GM23338 (cell line): ENCODE measurements at regions not wholly inside any gene's neighbourhood (a gene's known extent, or its start where the extent isn't known, plus 50 kb on each side); places are given as distances from the start of the nearest gene placed in this dataset.

Experiments
- ATAC-seq: fragments of 200-7000 bp; cut with Tn5 transposase; 3 replicates; pipeline ENCODE4 v1.9.1; 2020
- DNase-seq: peaks from one replicate; pipeline ENCODE4 v3.0.0-alpha.2; 2015; ENCODE audit warnings: low spot score
- H2AFZ ChIP-seq: fragments of 200-600 bp; sonication (generic); 2 replicates; pipeline ENCODE4 v1.8.0; 2016; ENCODE audit warnings: antibody characterized with exemption, mild to moderate bottlenecking, moderate library complexity
- H3F3A ChIP-seq: fragments of 200-600 bp; sonication (generic); replicated peaks from 2 replicates; pipeline ENCODE4 v1.8.0; 2017; ENCODE audit warnings: antibody characterized with exemption, mixed run types, low read depth
- H3K27ac ChIP-seq: fragments of 200-600 bp; sonication (generic); 2 replicates; pipeline ENCODE4 v1.6.1; 2016; ENCODE audit warnings: low read depth
- H3K27me3 ChIP-seq: fragments of 200-600 bp; sonication (generic); 2 replicates; pipeline ENCODE4 v1.8.0; 2016; ENCODE audit warnings: mild to moderate bottlenecking, mixed run types, moderate library complexity; ENCODE audit not compliant: insufficient read depth
- H3K36me3 ChIP-seq: fragments of 200-600 bp; sonication (generic); 2 replicates; pipeline ENCODE4 v1.8.0; 2016; ENCODE audit warnings: mild to moderate bottlenecking; ENCODE audit not compliant: insufficient read depth
- H3K4me1 ChIP-seq: fragments of 200-600 bp; sonication (generic); 2 replicates; pipeline ENCODE4 v1.8.0; 2016; ENCODE audit warnings: mild to moderate bottlenecking, moderate library complexity; ENCODE audit not compliant: insufficient read depth
- H3K4me2 ChIP-seq: fragments of 200-600 bp; sonication (generic); 2 replicates; pipeline ENCODE4 v1.7.1; 2017; ENCODE audit warnings: mixed run types
- H3K4me3 ChIP-seq: fragments of 200-600 bp; sonication (generic); 2 replicates; pipeline ENCODE4 v1.6.1; 2016; ENCODE audit warnings: mixed run types
- H3K79me2 ChIP-seq: fragments of 200-600 bp; sonication (generic); replicated peaks from 2 replicates; pipeline ENCODE4 v1.8.0; 2017; ENCODE audit warnings: mild to moderate bottlenecking; ENCODE audit not compliant: insufficient read depth
- H3K9me2 ChIP-seq: fragments of 200-600 bp; sonication (generic); 2 replicates; pipeline ENCODE4 v1.8.0; 2017; ENCODE audit not compliant: insufficient read depth
- H4K20me1 ChIP-seq: fragments of 200-600 bp; sonication (generic); replicated peaks from 2 replicates; pipeline ENCODE4 v1.8.0; 2017; ENCODE audit warnings: mild to moderate bottlenecking; ENCODE audit not compliant: insufficient read depth
- H3K27ac Mint-ChIP-seq: 2 replicates; pipeline ENCODE4 v1.8.0; 2020; ENCODE audit warnings: inconsistent platforms, mild to moderate bottlenecking, moderate library complexity, mixed read lengths
- H3K27me3 Mint-ChIP-seq: 3 replicates; pipeline ENCODE4 v1.8.0; 2022; ENCODE audit warnings: low read depth, mild to moderate bottlenecking, moderate library complexity, mixed read lengths, inconsistent platforms; ENCODE audit not compliant: insufficient read depth, poor library complexity
- H3K36me3 Mint-ChIP-seq: 3 replicates; pipeline ENCODE4 v1.8.0; 2021; ENCODE audit warnings: low read depth, mild to moderate bottlenecking, inconsistent platforms, moderate library complexity, mixed read lengths
- H3K4me1 Mint-ChIP-seq: 3 replicates; pipeline ENCODE4 v1.8.0; 2020; ENCODE audit warnings: mild to moderate bottlenecking, inconsistent platforms, mixed read lengths
- H3K4me3 Mint-ChIP-seq: 3 replicates; pipeline ENCODE4 v1.8.0; 2021; ENCODE audit warnings: moderate library complexity, mild to moderate bottlenecking, inconsistent platforms, mixed read lengths
- H3K9me3 Mint-ChIP-seq: 3 replicates; pipeline ENCODE4 v1.8.0; 2020; ENCODE audit warnings: moderate library complexity, mild to moderate bottlenecking, inconsistent platforms, mixed read lengths
- EZH2 ChIP-seq: fragments of 200-600 bp; sonication (generic); IDR thresholded peaks from one replicate; pipeline ENCODE4 v1.8.0; 2017; ENCODE audit warnings: antibody characterized with exemption, mild to moderate bottlenecking, low read depth; ENCODE audit not compliant: unreplicated experiment
- POLR2AphosphoS5 ChIP-seq: IDR thresholded peaks from 2 replicates; pipeline ENCODE4 v1.6.1; 2016; ENCODE audit warnings: antibody characterized with exemption, low read depth
- ZNF114 ChIP-seq: fragments of 250-450 bp; sonication (Bioruptor Pico); IDR thresholded peaks from 2 replicates; pipeline ENCODE4 v1.5.0; 2020; ENCODE audit warnings: mild to moderate bottlenecking, moderate library complexity
- TF ChIP-seq, protein P1 (sequence below), 2 experiments: fragments of 200-600 bp in 1 of 2; sonication (generic) in 1 of 2; conservative IDR thresholded peaks; 2 replicates each; pipeline versions ENCODE4 v1.5.1 to v1.6.1; 2016 to 2017; ENCODE audit warnings: antibody characterized with exemption in 2 of 2, low read depth in 2 of 2, mild to moderate bottlenecking in 2 of 2, moderate library complexity in 1 of 2
- TF ChIP-seq, protein P2 (sequence below): IDR thresholded peaks from one replicate; pipeline ENCODE4 v1.6.1; 2018; ENCODE audit warnings: antibody characterized with exemption; ENCODE audit not compliant: unreplicated experiment
- TF ChIP-seq, protein P3 (sequence below): fragments of 250-450 bp; sonication (Bioruptor Pico); IDR thresholded peaks from 2 replicates; pipeline ENCODE4 v1.5.0; 2020; ENCODE audit warnings: mild to moderate bottlenecking, moderate library complexity

DNA sequence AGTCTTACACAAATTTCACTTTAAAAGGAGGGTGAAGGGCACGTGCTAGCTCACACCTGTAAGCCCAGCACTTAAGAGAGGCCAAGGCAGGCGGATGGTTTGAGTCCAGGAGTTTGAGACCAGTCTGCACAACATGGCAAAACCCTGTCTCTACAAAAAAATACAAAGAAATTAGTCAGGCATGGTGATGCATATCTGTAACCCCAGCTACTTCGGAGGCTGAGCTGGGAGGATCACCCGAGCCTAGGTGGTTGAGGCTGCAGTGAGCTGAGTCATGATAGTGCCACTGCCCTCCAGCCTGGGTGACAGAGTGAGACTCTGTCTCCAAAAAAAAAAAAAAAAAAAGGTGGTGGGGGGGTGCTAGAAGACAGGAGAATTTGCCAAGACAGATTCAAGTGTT is 237.3 kb upstream of the KLF14 start:
- Histone ChIP-seq H3K27me3 (no peaks in the 10 kb centered on the region), H3K36me3 (peaks cover 5% of the 10 kb centered on the region; the same call in 1 of the 2 replicates), H3K4me2 (no peak overlapping the region), H2AFZ (no peak overlapping the region), H4K20me1 (no peaks in the 10 kb centered on the region), H3K9me2 (no peaks in the 10 kb centered on the region), H3K4me1 (no peaks in the 10 kb centered on the region), H3K27ac (peak overlapping the region; percentile 1; the same call in 1 of the 2 replicates), H3K79me2 (0 out of 2 replicates have a peak, but pooled peaks cover 5% of the 10 kb centered on the region), H3K4me3 (no peak overlapping the region), H3F3A (no peaks in the 10 kb centered on the region)
- Mint-ChIP-seq H3K4me1 (no peaks in the 10 kb centered on the region), H3K27ac (peak overlapping the region; percentile 26; the same call in 1 of the 2 replicates), H3K4me3 (no peak overlapping the region), H3K9me3 (peaks cover 20% of the 10 kb centered on the region), H3K36me3 (peaks cover 37% of the 10 kb centered on the region), H3K27me3 (peaks cover 4% of the 10 kb centered on the region)
- DNase-seq (no peak), ATAC-seq (no peak)
- TF ChIP-seq ZNF114 (CRISPR knock-in tag): no peak
- TF ChIP-seq, protein P1, sequence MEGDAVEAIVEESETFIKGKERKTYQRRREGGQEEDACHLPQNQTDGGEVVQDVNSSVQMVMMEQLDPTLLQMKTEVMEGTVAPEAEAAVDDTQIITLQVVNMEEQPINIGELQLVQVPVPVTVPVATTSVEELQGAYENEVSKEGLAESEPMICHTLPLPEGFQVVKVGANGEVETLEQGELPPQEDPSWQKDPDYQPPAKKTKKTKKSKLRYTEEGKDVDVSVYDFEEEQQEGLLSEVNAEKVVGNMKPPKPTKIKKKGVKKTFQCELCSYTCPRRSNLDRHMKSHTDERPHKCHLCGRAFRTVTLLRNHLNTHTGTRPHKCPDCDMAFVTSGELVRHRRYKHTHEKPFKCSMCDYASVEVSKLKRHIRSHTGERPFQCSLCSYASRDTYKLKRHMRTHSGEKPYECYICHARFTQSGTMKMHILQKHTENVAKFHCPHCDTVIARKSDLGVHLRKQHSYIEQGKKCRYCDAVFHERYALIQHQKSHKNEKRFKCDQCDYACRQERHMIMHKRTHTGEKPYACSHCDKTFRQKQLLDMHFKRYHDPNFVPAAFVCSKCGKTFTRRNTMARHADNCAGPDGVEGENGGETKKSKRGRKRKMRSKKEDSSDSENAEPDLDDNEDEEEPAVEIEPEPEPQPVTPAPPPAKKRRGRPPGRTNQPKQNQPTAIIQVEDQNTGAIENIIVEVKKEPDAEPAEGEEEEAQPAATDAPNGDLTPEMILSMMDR (conservative IDR thresholded peaks at IDR 0.05; ENCODE audit: low read depth in 2 of 2): no peak
- TF ChIP-seq EZH2: no peak
- TF ChIP-seq, protein P2, sequence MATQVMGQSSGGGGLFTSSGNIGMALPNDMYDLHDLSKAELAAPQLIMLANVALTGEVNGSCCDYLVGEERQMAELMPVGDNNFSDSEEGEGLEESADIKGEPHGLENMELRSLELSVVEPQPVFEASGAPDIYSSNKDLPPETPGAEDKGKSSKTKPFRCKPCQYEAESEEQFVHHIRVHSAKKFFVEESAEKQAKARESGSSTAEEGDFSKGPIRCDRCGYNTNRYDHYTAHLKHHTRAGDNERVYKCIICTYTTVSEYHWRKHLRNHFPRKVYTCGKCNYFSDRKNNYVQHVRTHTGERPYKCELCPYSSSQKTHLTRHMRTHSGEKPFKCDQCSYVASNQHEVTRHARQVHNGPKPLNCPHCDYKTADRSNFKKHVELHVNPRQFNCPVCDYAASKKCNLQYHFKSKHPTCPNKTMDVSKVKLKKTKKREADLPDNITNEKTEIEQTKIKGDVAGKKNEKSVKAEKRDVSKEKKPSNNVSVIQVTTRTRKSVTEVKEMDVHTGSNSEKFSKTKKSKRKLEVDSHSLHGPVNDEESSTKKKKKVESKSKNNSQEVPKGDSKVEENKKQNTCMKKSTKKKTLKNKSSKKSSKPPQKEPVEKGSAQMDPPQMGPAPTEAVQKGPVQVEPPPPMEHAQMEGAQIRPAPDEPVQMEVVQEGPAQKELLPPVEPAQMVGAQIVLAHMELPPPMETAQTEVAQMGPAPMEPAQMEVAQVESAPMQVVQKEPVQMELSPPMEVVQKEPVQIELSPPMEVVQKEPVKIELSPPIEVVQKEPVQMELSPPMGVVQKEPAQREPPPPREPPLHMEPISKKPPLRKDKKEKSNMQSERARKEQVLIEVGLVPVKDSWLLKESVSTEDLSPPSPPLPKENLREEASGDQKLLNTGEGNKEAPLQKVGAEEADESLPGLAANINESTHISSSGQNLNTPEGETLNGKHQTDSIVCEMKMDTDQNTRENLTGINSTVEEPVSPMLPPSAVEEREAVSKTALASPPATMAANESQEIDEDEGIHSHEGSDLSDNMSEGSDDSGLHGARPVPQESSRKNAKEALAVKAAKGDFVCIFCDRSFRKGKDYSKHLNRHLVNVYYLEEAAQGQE: no peak
- TF ChIP-seq, protein P3, sequence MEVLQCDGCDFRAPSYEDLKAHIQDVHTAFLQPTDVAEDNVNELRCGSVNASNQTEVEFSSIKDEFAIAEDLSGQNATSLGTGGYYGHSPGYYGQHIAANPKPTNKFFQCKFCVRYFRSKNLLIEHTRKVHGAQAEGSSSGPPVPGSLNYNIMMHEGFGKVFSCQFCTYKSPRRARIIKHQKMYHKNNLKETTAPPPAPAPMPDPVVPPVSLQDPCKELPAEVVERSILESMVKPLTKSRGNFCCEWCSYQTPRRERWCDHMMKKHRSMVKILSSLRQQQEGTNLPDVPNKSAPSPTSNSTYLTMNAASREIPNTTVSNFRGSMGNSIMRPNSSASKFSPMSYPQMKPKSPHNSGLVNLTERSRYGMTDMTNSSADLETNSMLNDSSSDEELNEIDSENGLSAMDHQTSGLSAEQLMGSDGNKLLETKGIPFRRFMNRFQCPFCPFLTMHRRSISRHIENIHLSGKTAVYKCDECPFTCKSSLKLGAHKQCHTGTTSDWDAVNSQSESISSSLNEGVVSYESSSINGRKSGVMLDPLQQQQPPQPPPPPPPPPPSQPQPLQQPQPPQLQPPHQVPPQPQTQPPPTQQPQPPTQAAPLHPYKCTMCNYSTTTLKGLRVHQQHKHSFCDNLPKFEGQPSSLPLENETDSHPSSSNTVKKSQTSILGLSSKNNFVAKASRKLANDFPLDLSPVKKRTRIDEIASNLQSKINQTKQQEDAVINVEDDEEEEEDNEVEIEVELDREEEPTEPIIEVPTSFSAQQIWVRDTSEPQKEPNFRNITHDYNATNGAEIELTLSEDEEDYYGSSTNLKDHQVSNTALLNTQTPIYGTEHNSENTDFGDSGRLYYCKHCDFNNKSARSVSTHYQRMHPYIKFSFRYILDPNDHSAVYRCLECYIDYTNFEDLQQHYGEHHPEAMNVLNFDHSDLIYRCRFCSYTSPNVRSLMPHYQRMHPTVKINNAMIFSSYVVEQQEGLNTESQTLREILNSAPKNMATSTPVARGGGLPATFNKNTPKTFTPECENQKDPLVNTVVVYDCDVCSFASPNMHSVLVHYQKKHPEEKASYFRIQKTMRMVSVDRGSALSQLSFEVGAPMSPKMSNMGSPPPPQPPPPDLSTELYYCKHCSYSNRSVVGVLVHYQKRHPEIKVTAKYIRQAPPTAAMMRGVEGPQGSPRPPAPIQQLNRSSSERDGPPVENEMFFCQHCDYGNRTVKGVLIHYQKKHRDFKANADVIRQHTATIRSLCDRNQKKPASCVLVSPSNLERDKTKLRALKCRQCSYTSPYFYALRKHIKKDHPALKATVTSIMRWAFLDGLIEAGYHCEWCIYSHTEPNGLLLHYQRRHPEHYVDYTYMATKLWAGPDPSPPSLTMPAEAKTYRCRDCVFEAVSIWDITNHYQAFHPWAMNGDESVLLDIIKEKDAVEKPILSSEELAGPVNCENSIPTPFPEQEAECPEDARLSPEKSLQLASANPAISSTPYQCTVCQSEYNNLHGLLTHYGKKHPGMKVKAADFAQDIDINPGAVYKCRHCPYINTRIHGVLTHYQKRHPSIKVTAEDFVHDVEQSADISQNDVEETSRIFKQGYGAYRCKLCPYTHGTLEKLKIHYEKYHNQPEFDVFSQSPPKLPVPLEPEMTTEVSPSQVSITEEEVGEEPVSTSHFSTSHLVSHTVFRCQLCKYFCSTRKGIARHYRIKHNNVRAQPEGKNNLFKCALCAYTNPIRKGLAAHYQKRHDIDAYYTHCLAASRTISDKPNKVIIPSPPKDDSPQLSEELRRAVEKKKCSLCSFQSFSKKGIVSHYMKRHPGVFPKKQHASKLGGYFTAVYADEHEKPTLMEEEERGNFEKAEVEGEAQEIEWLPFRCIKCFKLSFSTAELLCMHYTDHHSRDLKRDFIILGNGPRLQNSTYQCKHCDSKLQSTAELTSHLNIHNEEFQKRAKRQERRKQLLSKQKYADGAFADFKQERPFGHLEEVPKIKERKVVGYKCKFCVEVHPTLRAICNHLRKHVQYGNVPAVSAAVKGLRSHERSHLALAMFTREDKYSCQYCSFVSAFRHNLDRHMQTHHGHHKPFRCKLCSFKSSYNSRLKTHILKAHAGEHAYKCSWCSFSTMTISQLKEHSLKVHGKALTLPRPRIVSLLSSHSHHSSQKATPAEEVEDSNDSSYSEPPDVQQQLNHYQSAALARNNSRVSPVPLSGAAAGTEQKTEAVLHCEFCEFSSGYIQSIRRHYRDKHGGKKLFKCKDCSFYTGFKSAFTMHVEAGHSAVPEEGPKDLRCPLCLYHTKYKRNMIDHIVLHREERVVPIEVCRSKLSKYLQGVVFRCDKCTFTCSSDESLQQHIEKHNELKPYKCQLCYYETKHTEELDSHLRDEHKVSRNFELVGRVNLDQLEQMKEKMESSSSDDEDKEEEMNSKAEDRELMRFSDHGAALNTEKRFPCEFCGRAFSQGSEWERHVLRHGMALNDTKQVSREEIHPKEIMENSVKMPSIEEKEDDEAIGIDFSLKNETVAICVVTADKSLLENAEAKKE (CRISPR knock-in tag): no peak
- TF ChIP-seq POLR2AphosphoS5: no peak
